ENCODE measurements at regions not wholly inside any gene's neighbourhood (a gene's known extent, or its start where the extent isn't known, plus 50 kb on each side); places are given as distances from the start of the nearest gene placed in this dataset.
"Not testable (repeated sequence)": the region's sequence is repeated elsewhere in the genome, so short reads cannot be mapped to it uniquely, and the experiment has no call there.

- H3K27ac ChIP-seq, result no peak overlapping the region
- no peak for TF ChIP-seq CTCF (conservative IDR thresholded peaks at IDR 0.05; ENCODE audit: low read depth)
- CTCF ChIA-PET, result no interaction called here
- DNase-seq (ENCODE audit: low spot score), result no peak
- POLR2A ChIA-PET (ENCODE audit: low non-redundant PET), result no interaction called here
Observed at GRCh38 chr1:30229557-30229956, 493.8 kb downstream of the MATN1 start.

DNA sequence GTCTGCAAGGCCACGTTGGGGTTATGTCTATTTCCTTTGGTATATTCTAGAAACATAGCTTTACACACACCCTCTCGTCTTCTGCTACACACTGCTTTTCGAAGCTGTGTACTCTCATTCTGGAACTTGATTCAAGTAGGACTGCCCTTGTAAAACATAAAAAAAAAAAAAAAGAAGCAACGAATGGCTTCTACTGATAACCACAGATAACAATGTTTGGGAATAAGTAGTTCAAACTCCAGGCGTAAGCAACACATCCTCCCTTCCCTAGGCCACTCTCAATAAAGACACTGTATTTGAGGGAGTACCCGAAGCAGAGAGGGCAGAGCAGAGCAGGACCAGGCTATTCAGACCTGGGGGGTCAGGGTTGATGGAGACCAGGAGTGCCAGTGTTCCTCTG, 496.7 kb downstream of the MATN1 start:
- no peak overlapping the region for H3K27ac ChIP-seq
- DNase-seq (ENCODE audit: low spot score), result no peak
- ChIA-PET CTCF (no interaction called here), POLR2A (ENCODE audit: low non-redundant PET) (no interaction called here)
- TF ChIP-seq CTCF (conservative IDR thresholded peaks at IDR 0.05; ENCODE audit: low read depth), result no peak

DNA sequence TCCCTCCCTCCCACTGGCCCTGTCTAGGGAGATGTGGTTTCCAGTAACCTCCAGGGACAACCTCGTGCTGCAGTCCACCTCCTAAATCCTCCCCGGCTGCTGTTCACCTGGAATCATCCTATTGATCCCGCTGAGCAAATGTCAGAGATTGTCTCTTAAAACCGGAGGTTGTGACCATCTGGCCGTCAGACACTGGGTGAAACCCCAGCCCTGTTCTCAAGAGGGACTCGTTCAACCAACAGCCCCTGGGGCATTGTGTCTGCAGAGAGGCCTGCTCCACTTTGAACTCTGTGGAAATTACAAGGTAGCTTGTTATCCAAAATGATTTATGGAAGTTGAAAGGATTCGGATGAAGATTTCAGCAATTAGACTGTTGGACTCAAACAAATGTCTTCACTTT, 498.0 kb downstream of the MATN1 start:
- H3K27ac ChIP-seq, result no peak overlapping the region
- DNase-seq (ENCODE audit: low spot score), result no peak
- ChIA-PET CTCF (no interaction called here), POLR2A (ENCODE audit: low non-redundant PET) (no interaction called here)
- TF ChIP-seq CTCF (conservative IDR thresholded peaks at IDR 0.05; ENCODE audit: low read depth), result no peak

DNA sequence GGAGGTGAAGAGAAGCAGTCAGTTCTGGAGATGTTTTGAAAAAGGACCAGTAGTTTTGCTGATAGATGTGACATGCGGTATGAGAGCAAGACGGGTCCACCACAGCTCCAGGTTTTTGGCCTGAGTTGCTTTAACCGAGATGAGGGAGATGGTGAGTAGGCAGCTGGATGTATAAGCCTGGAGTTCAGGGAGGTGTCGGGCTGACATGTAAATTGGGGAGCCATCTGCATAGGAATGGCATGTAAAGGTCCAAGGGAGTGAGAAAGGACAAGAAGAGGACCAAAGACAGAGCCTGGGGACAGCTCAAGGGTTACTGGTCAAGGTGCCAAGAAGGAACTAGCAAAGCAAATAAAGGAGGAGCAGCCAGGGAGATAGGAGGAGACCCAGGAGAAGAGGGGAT, 503.7 kb downstream of the MATN1 start:
- no peak for TF ChIP-seq CTCF (conservative IDR thresholded peaks at IDR 0.05; ENCODE audit: low read depth)
- DNase-seq (ENCODE audit: low spot score), result no peak
- ChIA-PET POLR2A (ENCODE audit: low non-redundant PET) (no interaction called here), CTCF (no interaction called here)
- no peak overlapping the region for H3K27ac ChIP-seq

DNA sequence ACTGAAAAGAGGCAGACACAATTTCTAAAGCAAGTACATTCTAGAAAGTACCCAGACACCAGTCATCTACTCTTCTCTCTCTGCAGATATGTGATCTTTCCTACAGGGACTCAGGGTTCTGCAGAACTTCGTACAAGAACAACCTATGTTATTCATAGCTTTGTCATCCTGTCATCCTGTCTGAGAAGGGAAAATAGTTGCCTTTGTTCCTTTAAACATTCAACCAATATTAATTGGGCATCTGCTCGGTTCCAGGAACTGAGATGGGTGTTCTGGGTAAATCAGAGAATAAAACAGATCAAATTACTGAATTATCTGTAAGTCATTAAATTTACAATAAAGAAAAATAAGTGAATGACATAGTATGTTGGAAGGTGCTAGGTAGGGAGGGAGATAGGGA, 504.9 kb downstream of the MATN1 start:
- DNase-seq (ENCODE audit: low spot score), result no peak
- H3K27ac ChIP-seq, result no peak overlapping the region
- TF ChIP-seq CTCF (conservative IDR thresholded peaks at IDR 0.05; ENCODE audit: low read depth), result no peak
- POLR2A ChIA-PET (ENCODE audit: low non-redundant PET), result no interaction called here
- CTCF ChIA-PET, result no interaction called here

- no peak overlapping the region for H3K27ac ChIP-seq
- POLR2A ChIA-PET (ENCODE audit: low non-redundant PET), result no interaction called here
- TF ChIP-seq CTCF (conservative IDR thresholded peaks at IDR 0.05; ENCODE audit: low read depth), result no peak
- no peak for DNase-seq (ENCODE audit: low spot score)
- CTCF ChIA-PET, result no interaction called here
Observed at GRCh38 chr1:30216602-30217001, 506.8 kb downstream of the MATN1 start.

- no peak for DNase-seq (ENCODE audit: low spot score)
- POLR2A ChIA-PET (ENCODE audit: low non-redundant PET), result no interaction called here
- H3K27ac ChIP-seq, result no peak overlapping the region
- CTCF ChIA-PET, result no interaction called here
- no peak for TF ChIP-seq CTCF (conservative IDR thresholded peaks at IDR 0.05; ENCODE audit: low read depth)
Observed at GRCh38 chr1:30213936-30214335, 509.4 kb downstream of the MATN1 start.

DNA sequence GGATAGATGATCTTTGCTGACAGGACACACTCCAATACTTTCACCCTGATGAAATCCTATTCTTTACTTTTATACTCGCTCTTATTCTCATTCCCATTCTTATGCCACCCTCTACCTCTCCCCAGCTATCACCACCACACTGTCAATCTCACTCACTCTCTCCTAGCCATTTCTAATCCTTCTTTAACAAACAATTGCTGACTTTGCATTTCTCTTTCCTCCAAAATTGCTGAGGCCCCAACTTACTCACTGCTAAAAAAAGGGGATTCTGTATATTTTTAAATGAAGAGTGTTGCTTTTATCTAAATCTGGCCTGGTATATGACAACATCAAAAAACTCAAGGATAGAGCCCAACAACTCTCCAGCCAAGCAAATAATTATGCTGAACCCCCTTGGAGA, 515.4 kb downstream of the MATN1 start:
- DNase-seq (ENCODE audit: low spot score); POLR2A ChIA-PET (ENCODE audit: low non-redundant PET); H3K27ac ChIP-seq; CTCF ChIA-PET: not testable (repeated sequence)

DNA sequence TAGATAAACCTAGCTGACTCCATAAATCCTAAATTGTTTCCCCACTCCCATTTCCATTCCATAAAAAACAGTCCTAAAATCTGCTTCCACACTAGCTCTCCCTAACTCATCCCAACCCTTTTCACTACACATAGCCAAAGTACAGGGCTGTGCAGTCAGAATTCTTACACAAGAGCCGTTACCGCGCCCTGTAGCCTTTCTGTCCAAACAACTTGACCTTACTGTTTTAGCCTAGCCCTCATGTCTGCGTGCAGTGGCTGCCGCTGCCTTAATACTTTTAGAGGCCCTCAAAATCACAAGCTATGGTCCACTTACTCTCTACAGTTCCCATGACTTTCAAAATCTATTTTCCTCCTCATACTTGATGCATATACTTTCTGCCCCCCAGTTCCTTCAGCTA, 516.8 kb downstream of the MATN1 start:
- DNase-seq (ENCODE audit: low spot score); H3K27ac ChIP-seq; POLR2A ChIA-PET (ENCODE audit: low non-redundant PET): not testable (repeated sequence)
- CTCF ChIA-PET, result interaction anchor here (0.7 kb wide), 1 partner anchor 419 kb away, joined by 4 read pairs; no protein-coding TSS in a partner anchor

GRCh38 chr1:30204916-30205315, 518.5 kb downstream of the MATN1 start:
- POLR2A ChIA-PET (ENCODE audit: low non-redundant PET); H3K27ac ChIP-seq; DNase-seq (ENCODE audit: low spot score); CTCF ChIA-PET: not testable (repeated sequence)

Data from RWPE1 (cell line).